ENCODE measurements at regions not wholly inside any gene's neighbourhood (a gene's known extent, or its start where the extent isn't known, plus 50 kb on each side); places are given as distances from the start of the nearest gene placed in this dataset.

- Histone ChIP-seq H3K27ac (no peak overlapping the region), H4K20me1 (no peaks in the 10 kb centered on the region), H3K27me3 (no peaks in the 10 kb centered on the region), H3K4me3 (no peak overlapping the region), H3K4me2 (no peak overlapping the region), H3K4me1 (no peaks in the 10 kb centered on the region), H3K9me3 (no peaks in the 10 kb centered on the region), H3K36me3 (no peaks in the 10 kb centered on the region), H3K9ac (no peak overlapping the region)
- TF ChIP-seq Cebpa-rat (IDR thresholded peaks at IDR 0.05): no peak
Measured at GRCh38 chr17:71142333-71142732, 973.0 kb downstream of the KCNJ2 start.

- no peak for TF ChIP-seq Cebpa-rat (IDR thresholded peaks at IDR 0.05)
- Histone ChIP-seq H3K27ac (no peak overlapping the region), H3K4me3 (no peak overlapping the region), H3K9me3 (no peaks in the 10 kb centered on the region), H3K27me3 (no peaks in the 10 kb centered on the region), H3K9ac (no peak overlapping the region), H4K20me1 (no peaks in the 10 kb centered on the region), H3K4me2 (no peak overlapping the region), H3K36me3 (no peaks in the 10 kb centered on the region), H3K4me1 (no peaks in the 10 kb centered on the region)
Measured at GRCh38 chr17:71145486-71145885, 975.3 kb upstream of the SOX9 start.

DNA sequence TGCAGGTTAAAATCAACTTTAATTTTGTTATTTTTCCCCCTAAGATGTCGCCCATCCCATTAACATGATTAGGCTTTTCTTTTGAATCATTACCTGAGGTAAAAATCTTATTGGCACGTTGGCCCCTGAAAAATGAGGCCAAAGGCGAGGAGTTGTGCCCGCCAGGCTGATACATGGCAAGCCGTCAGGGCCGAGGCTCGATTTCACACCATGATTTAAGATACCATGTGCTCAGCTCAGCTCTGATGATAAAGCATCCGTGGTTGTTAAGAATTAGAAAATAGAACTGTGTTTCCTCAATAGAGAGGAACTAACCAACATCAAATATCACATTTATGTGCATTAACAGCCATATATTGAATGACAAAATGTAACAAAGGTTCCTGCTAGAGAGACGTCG, 972.9 kb upstream of the SOX9 start:
- no peaks in the 10 kb centered on the region for H4K20me1 ChIP-seq
- H3K9me3 ChIP-seq: no peaks in the 10 kb centered on the region
- no peak overlapping the region for H3K4me2 ChIP-seq
- TF ChIP-seq Cebpa-rat (IDR thresholded peaks at IDR 0.05): no peak
- H3K4me1 ChIP-seq: no peaks in the 10 kb centered on the region
- no peaks in the 10 kb centered on the region for H3K27me3 ChIP-seq
- H3K36me3 ChIP-seq: no peaks in the 10 kb centered on the region
- H3K27ac ChIP-seq: no peak overlapping the region
- no peak overlapping the region for H3K9ac ChIP-seq
- H3K4me3 ChIP-seq: no peak overlapping the region

GRCh38 chr17:71149607-71150006, 971.2 kb upstream of the SOX9 start:
- no peaks in the 10 kb centered on the region for H3K9me3 ChIP-seq
- no peak overlapping the region for H3K4me3 ChIP-seq
- no peaks in the 10 kb centered on the region for H3K4me1 ChIP-seq
- H3K36me3 ChIP-seq: no peaks in the 10 kb centered on the region
- H3K27ac ChIP-seq: no peak overlapping the region
- H3K27me3 ChIP-seq: no peaks in the 10 kb centered on the region
- H4K20me1 ChIP-seq: no peaks in the 10 kb centered on the region
- no peak overlapping the region for H3K9ac ChIP-seq
- TF ChIP-seq Cebpa-rat (IDR thresholded peaks at IDR 0.05): no peak
- no peak overlapping the region for H3K4me2 ChIP-seq

DNA sequence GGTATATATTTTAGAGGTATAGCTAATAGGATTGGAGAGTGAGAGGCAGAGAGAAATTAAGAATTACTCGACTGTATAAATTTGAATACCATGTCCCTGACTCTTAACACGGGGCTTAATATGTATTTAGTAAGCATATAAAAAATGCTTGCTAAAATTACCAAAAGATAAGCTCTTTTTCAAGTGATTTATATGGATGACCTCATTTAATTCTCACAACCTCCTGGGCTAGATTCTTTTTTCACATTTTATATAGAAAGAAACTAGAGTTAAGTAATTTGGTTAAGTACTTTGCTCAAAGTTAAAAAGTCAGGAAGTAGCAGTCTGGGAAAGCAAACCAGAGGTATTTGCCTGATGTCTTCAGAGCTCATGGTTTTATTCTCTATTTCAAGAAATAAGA, 963.5 kb upstream of the SOX9 start:
- no peaks in the 10 kb centered on the region for H3K9me3 ChIP-seq
- H3K27ac ChIP-seq: no peak overlapping the region
- no peaks in the 10 kb centered on the region for H3K27me3 ChIP-seq
- no peak overlapping the region for H3K4me2 ChIP-seq
- no peak overlapping the region for H3K4me3 ChIP-seq
- H3K4me1 ChIP-seq: no peaks in the 10 kb centered on the region
- TF ChIP-seq Cebpa-rat (IDR thresholded peaks at IDR 0.05): no peak
- H3K36me3 ChIP-seq: no peaks in the 10 kb centered on the region
- no peak overlapping the region for H3K9ac ChIP-seq
- no peaks in the 10 kb centered on the region for H4K20me1 ChIP-seq

GRCh38 chr17:71158437-71158836, 962.4 kb upstream of the SOX9 start:
- TF ChIP-seq Cebpa-rat (IDR thresholded peaks at IDR 0.05): no peak

DNA sequence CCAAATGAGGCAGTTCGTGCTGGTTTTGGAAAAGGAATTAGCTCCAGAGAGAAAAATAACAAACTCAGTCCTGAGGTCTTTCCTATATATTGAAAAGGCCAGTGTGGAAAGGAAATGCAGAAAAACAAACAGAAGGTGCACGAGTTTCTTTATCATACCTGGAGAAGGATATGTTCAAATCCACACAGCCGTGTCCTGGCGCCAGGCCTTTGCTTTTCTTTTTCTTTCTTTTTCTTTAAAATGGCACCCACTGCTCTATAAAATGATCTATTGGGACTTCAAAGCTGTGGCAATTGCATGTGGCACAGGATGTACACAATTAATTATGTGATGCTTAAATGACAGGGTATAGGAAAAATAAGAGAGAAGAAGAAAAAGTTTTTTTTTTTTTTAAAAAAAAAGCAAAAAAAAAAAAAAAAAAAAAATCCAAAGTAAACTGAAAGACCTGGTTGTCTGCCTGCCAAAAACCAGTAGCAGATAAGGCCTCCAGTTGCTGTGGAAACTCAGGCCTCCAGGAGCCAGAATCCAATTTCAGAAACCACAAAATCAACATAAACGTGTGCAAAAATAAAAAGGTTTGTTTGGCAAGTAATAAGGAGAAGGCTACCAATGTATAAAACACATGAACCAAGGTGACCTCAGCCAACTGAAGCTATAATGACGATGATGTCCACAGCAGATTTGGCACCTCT, 957.6 kb upstream of the SOX9 start:
- Histone ChIP-seq H3K9me3 (no peaks in the 10 kb centered on the region), H3K4me3 (no peak overlapping the region), H3K4me2 (no peak overlapping the region), H3K4me1 (no peaks in the 10 kb centered on the region), H3K36me3 (no peaks in the 10 kb centered on the region), H3K9ac (no peak overlapping the region), H4K20me1 (no peaks in the 10 kb centered on the region), H3K27me3 (no peaks in the 10 kb centered on the region), H3K27ac (no peak overlapping the region)
- TF ChIP-seq Cebpa-rat (IDR thresholded peaks at IDR 0.05): no peak

More at GRCh38 chr17:71158437-71158836, 962.4 kb upstream of the SOX9 start:
- Histone ChIP-seq H3K27ac (no peak overlapping the region), H3K4me1 (no peaks in the 10 kb centered on the region), H3K4me2 (no peak overlapping the region), H3K36me3 (no peaks in the 10 kb centered on the region), H3K9ac (no peak overlapping the region), H3K9me3 (no peaks in the 10 kb centered on the region), H3K4me3 (no peak overlapping the region), H4K20me1 (no peaks in the 10 kb centered on the region), H3K27me3 (no peaks in the 10 kb centered on the region)

GRCh38 chr17:71163813-71164122, 957.1 kb upstream of the SOX9 start:
- H3K4me3 ChIP-seq: no peak overlapping the region
- no peaks in the 10 kb centered on the region for H3K4me1 ChIP-seq
- H3K9me3 ChIP-seq: no peaks in the 10 kb centered on the region
- no peak overlapping the region for H3K9ac ChIP-seq
- no peak for TF ChIP-seq Cebpa-rat (IDR thresholded peaks at IDR 0.05)
- H4K20me1 ChIP-seq: no peaks in the 10 kb centered on the region
- no peaks in the 10 kb centered on the region for H3K36me3 ChIP-seq
- no peak overlapping the region for H3K27ac ChIP-seq
- H3K27me3 ChIP-seq: no peaks in the 10 kb centered on the region
- no peak overlapping the region for H3K4me2 ChIP-seq

- H3K4me2 ChIP-seq: no peak overlapping the region
- no peak overlapping the region for H3K27ac ChIP-seq
- no peaks in the 10 kb centered on the region for H3K27me3 ChIP-seq
- H4K20me1 ChIP-seq: no peaks in the 10 kb centered on the region
- H3K9ac ChIP-seq: no peak overlapping the region
- no peaks in the 10 kb centered on the region for H3K36me3 ChIP-seq
- H3K9me3 ChIP-seq: no peaks in the 10 kb centered on the region
- no peak for TF ChIP-seq Cebpa-rat (IDR thresholded peaks at IDR 0.05)
- H3K4me1 ChIP-seq: no peaks in the 10 kb centered on the region
- H3K4me3 ChIP-seq: no peak overlapping the region
Measured at GRCh38 chr17:71164561-71164960, 956.3 kb upstream of the SOX9 start.

- Histone ChIP-seq H3K4me3 (no peak overlapping the region), H3K27me3 (no peaks in the 10 kb centered on the region), H4K20me1 (no peaks in the 10 kb centered on the region), H3K36me3 (no peaks in the 10 kb centered on the region), H3K9me3 (no peaks in the 10 kb centered on the region), H3K27ac (no peak overlapping the region), H3K4me2 (no peak overlapping the region), H3K4me1 (no peaks in the 10 kb centered on the region), H3K9ac (no peak overlapping the region)
- no peak for TF ChIP-seq Cebpa-rat (IDR thresholded peaks at IDR 0.05)
Measured at GRCh38 chr17:71166311-71166710, 954.5 kb upstream of the SOX9 start.
